K562 (cell line): ENCODE measurements at regions not wholly inside any gene's neighbourhood (a gene's known extent, or its start where the extent isn't known, plus 50 kb on each side); places are given as distances from the start of the nearest gene placed in this dataset.

Experiments
- ATAC-seq: fragments of 200-7000 bp; cut with Tn5 transposase; 3 replicates; pipeline ENCODE4 v1.9.1; 2020; ENCODE audit warnings: moderate library complexity
- BruUV-seq: library from RNA; stranded (reverse); fragments of 400-500 nt; replicated peaks from 2 replicates; lab custom pipeline; 2021; lab: Mats Ljungman, UMichigan
- CTCF ChIA-PET: fragments of 300-600 bp; formaldehyde crosslinking; extraction: SDS; loops from one replicate; lab custom pipeline; 2021; ENCODE audit warnings: low intra/inter-chr PET ratio; lab: Yijun Ruan, JAX
- POLR2A ChIA-PET: fragments of 300-600, 350-650 bp; sonication (Branson Sonifier 250); formaldehyde crosslinking; extraction: SDS; loops from one replicate; lab custom pipeline; 2021; ENCODE audit warnings: antibody characterized with exemption, inconsistent platforms; lab: Yijun Ruan, JAX
- DNase-seq, 4 experiments: peaks; one replicate each; pipeline versions ENCODE4 v3.0.0 to v3.0.0-alpha.2; 2011 to 2018; ENCODE audit warnings: low spot score in 3 of 4, mixed read lengths in 3 of 4; ENCODE audit errors: extremely low read depth in 1 of 4
- FAIRE-seq: peaks from 2 replicates; lab custom pipeline; 2011; peaks lifted over from hg19 to GRCh38; lab: Jason Lieb, UNC
- H2AFZ ChIP-seq: 2 replicates; pipeline ENCODE4 v1.6.0; 2011; ENCODE audit warnings: low read depth, low read length, control low read depth, inconsistent platforms
- H3K27ac ChIP-seq: fragments of 200-600 bp; 3 replicates; pipeline ENCODE4 v1.8.0; 2011; ENCODE audit warnings: low read depth, mild to moderate bottlenecking, control low read depth, inconsistent platforms, low read length, moderate library complexity, mixed read lengths; ENCODE audit errors: extremely low read depth
- H3K27me3 ChIP-seq, 2 experiments: fragments of 300-600 bp in 1 of 2; 2 replicates in 1 of 2; 3 replicates in 1 of 2; pipeline versions ENCODE4 v1.6.0 to v1.8.0; 2011; ENCODE audit warnings: inconsistent platforms in 2 of 2, low read length in 2 of 2, mild to moderate bottlenecking in 1 of 2, mixed read lengths in 1 of 2, moderate library complexity in 1 of 2; ENCODE audit not compliant: control insufficient read depth in 2 of 2, insufficient read depth in 2 of 2
- H3K36me3 ChIP-seq: fragments of 300-600 bp; 3 replicates; pipeline ENCODE4 v1.8.0; 2011; ENCODE audit warnings: mild to moderate bottlenecking, low read length, inconsistent platforms; ENCODE audit not compliant: control insufficient read depth, insufficient read depth
- H3K4me1 ChIP-seq, 2 experiments: fragments of 200-600 bp in 1 of 2; replicated peaks in 1 of 2; 2 replicates in 1 of 2; 3 replicates in 1 of 2; pipeline versions ENCODE4 v1.5.1 to v1.8.0; 2011; ENCODE audit warnings: inconsistent platforms in 2 of 2, low read length in 2 of 2, mild to moderate bottlenecking in 1 of 2, mixed read lengths in 1 of 2, moderate library complexity in 1 of 2; ENCODE audit not compliant: control insufficient read depth in 2 of 2, insufficient read depth in 2 of 2
- H3K4me2 ChIP-seq: 2 replicates; pipeline ENCODE4 v1.6.1; 2011; ENCODE audit warnings: low read length, control low read depth, inconsistent platforms, mixed read lengths; ENCODE audit not compliant: insufficient read depth
- H3K4me3 ChIP-seq: fragments of 200-600 bp; sonication (generic), shearing (Covaris generic); 2 replicates; pipeline ENCODE4 v1.5.1; 2016; ENCODE audit warnings: control low read depth, inconsistent platforms
- H3K79me2 ChIP-seq: fragments of 200-600 bp; 3 replicates; pipeline ENCODE4 v1.8.0; 2011; ENCODE audit warnings: low read length, inconsistent platforms; ENCODE audit not compliant: control insufficient read depth, insufficient read depth
- H3K9ac ChIP-seq, 2 experiments: 2 replicates each; pipeline versions ENCODE4 v1.6.0 to v1.6.1; 2011; ENCODE audit warnings: low read depth in 2 of 2, low read length in 2 of 2, control low read depth in 1 of 2, inconsistent platforms in 1 of 2, mild to moderate bottlenecking in 1 of 2, mixed read lengths in 1 of 2; ENCODE audit not compliant: insufficient read depth in 1 of 2
- H3K9me1 ChIP-seq: one replicate; pipeline ENCODE4 v1.6.0; 2011; ENCODE audit warnings: inconsistent platforms, mild to moderate bottlenecking, low read length, moderate library complexity; ENCODE audit not compliant: control insufficient read depth, insufficient read depth
- H3K9me3 ChIP-seq: replicated peaks from 2 replicates; pipeline ENCODE4 v1.5.1; 2011; ENCODE audit warnings: low read depth, low read length, inconsistent platforms; ENCODE audit not compliant: control insufficient read depth, insufficient read depth
- H4K20me1 ChIP-seq: replicated peaks from 2 replicates; pipeline ENCODE4 v1.6.1; 2011; ENCODE audit warnings: low read length, inconsistent platforms, mixed read lengths; ENCODE audit not compliant: control insufficient read depth, insufficient read depth
- C11orf30 ChIP-seq: fragments of 450-650 bp; IDR thresholded peaks from 2 replicates; pipeline ENCODE4 v1.6.1; 2016; ENCODE audit warnings: low read depth, mild to moderate bottlenecking
- DMBX1 ChIP-seq: fragments of 250-450 bp; sonication (Bioruptor Pico); IDR thresholded peaks from 2 replicates; pipeline ENCODE4 v1.8.0; 2022; ENCODE audit warnings: inconsistent platforms, mild to moderate bottlenecking, moderate library complexity, borderline replicate concordance
- ERF ChIP-seq: fragments of 450-650 bp; formaldehyde crosslinking; IDR thresholded peaks from 2 replicates; pipeline ENCODE4 v1.4.0; 2020; ENCODE audit warnings: mild to moderate bottlenecking, mixed read lengths
- EWSR1 ChIP-seq: fragments of 450-650 bp; IDR thresholded peaks from 2 replicates; pipeline ENCODE4 v1.6.1; 2018; ENCODE audit warnings: borderline replicate concordance, mild to moderate bottlenecking, low read depth, moderate library complexity; ENCODE audit not compliant: partially characterized antibody
- HCFC1 ChIP-seq: IDR thresholded peaks from 2 replicates; pipeline ENCODE4 v1.6.1; 2012; ENCODE audit warnings: low read depth, low read length, improper control_type of control experiment
- HNRNPK ChIP-seq: fragments of 200-400 bp; formaldehyde crosslinking; IDR thresholded peaks from one replicate; pipeline ENCODE4 v1.6.1; 2018; ENCODE audit warnings: mild to moderate bottlenecking, low read depth, low read length; ENCODE audit not compliant: poor library complexity, severe bottlenecking
- IRF2 ChIP-seq: sonication (generic); formaldehyde crosslinking; IDR thresholded peaks from 2 replicates; pipeline ENCODE4 v1.8.1; 2022; ENCODE audit warnings: mild to moderate bottlenecking, missing genetic modification reagents
- NRF1 ChIP-seq, 2 experiments: fragments of 450-650 bp; IDR thresholded peaks in 1 of 2; conservative IDR thresholded peaks in 1 of 2; 2 replicates each; pipeline ENCODE4 v1.6.1; 2014; ENCODE audit warnings: mild to moderate bottlenecking in 2 of 2
- PHF20 ChIP-seq: fragments of 450-650 bp; IDR thresholded peaks from 2 replicates; pipeline ENCODE4 v1.6.1; 2018; ENCODE audit not compliant: partially characterized antibody
- POLR3G ChIP-seq: IDR thresholded peaks from 2 replicates; pipeline ENCODE4 v1.6.1; 2011; ENCODE audit not compliant: insufficient read length, insufficient replicate concordance; ENCODE audit errors: extremely low read depth
- PYGO2 ChIP-seq: fragments of 450-650 bp; IDR thresholded peaks from 2 replicates; pipeline ENCODE4 v1.6.1; 2016; ENCODE audit warnings: mild to moderate bottlenecking, missing genetic modification characterization, moderate library complexity, missing compliant biosample characterization
- RBM39 ChIP-seq: fragments of 200-400 bp; formaldehyde crosslinking; optimal IDR thresholded peaks from 2 replicates; pipeline ENCODE3; 2018; ENCODE audit warnings: low read depth, low read length
- ZNF197 ChIP-seq: fragments of 200-800 bp; sonication (Bioruptor generic); IDR thresholded peaks from 2 replicates; pipeline ENCODE4 v1.6.1; 2016; ENCODE audit warnings: low read depth, missing genetic modification characterization, missing compliant biosample characterization
- WGBS: fragments of 100-300 bp; shearing (Covaris generic); methylation state at CpG from one replicate; pipeline ENCODE4 v1.1.6; 2016; ENCODE audit warnings: low coverage, mixed read lengths; ENCODE audit not compliant: insufficient coverage; ENCODE audit errors: missing lambda C conversion rate; 5-methylcytosine and 5-hydroxymethylcytosine counted together
- in situ Hi-C: fragments of 300-500 bp; cut with MboI; formaldehyde crosslinking; loops from 4 replicates; pipeline ENCODE4 v1.15.0; 2018; ENCODE audit warnings: inconsistent platforms, mixed read lengths
- intact Hi-C: fragments of 100-400 bp; cut with micrococcal nuclease; formaldehyde crosslinking; loops from 2 replicates; pipeline ENCODE4 v1.14.2; 2022
- TF ChIP-seq, protein P1 (sequence below): sonication (generic); formaldehyde crosslinking; IDR thresholded peaks from 2 replicates; pipeline ENCODE4 v1.8.0; 2022; ENCODE audit warnings: mild to moderate bottlenecking, missing genetic modification reagents
- TF ChIP-seq, protein P2 (sequence below): conservative IDR thresholded peaks from 2 replicates; pipeline ENCODE4 v1.6.1; 2011; ENCODE audit warnings: low read depth, mild to moderate bottlenecking, low read length; ENCODE audit not compliant: control insufficient read depth
- TF ChIP-seq, protein P3 (sequence below): sonication (generic); formaldehyde crosslinking; IDR thresholded peaks from 2 replicates; pipeline ENCODE4 v1.8.0; 2022; ENCODE audit warnings: mild to moderate bottlenecking, missing genetic modification reagents

DNA sequence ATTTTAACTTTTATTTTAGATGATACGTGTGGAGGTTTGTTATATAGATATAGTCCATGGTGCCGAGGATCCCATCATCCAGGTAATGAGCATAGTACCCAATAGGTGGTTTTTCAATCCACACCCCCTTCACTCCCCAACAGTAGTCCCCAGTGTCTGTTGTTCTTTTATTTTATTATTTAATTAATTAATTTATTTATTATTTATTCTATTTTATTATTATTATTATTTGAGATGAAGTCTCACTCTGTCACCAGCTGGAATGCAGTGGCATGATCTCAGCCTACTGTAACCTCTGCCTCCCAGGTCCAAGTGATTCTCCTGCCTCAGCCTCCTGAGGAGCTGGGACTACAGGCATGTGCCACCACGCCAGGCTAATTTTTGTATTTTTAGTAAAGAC is 2086.2 kb downstream of the PCDH9 start:
- ChIA-PET POLR2A (no interaction called here), CTCF (interaction anchor here (0.6 kb wide), 1 partner anchor 34 kb away, joined by 3 read pairs; no protein-coding TSS in a partner anchor)
- Histone ChIP-seq H3K4me3 (no peak overlapping the region), H2AFZ (no peak overlapping the region), H3K9me3 (no peaks in the 10 kb centered on the region), H3K4me1 (no peaks in the 10 kb centered on the region), H3K27ac (no peak overlapping the region), H3K9me1 (no peaks in the 10 kb centered on the region), H3K4me2 (no peak overlapping the region), H3K79me2 (no peaks in the 10 kb centered on the region), H3K27me3 (no peaks in the 10 kb centered on the region), H3K9ac (no peak overlapping the region), H3K36me3 (no peaks in the 10 kb centered on the region), H4K20me1 (no peaks in the 10 kb centered on the region)
- in situ Hi-C loops = no loop called here
- FAIRE-seq = no peak
- BruUV-seq = no TSS peak
- no peak for ATAC-seq
- DNase-seq = no peak
- TF ChIP-seq EWSR1 = no peak
- no peak for TF ChIP-seq PHF20
- no peak for TF ChIP-seq NRF1 (conservative IDR thresholded peaks at IDR 0.05 in 1 of 2, IDR thresholded peaks at IDR 0.05 in 1 of 2)
- TF ChIP-seq, protein P1, sequence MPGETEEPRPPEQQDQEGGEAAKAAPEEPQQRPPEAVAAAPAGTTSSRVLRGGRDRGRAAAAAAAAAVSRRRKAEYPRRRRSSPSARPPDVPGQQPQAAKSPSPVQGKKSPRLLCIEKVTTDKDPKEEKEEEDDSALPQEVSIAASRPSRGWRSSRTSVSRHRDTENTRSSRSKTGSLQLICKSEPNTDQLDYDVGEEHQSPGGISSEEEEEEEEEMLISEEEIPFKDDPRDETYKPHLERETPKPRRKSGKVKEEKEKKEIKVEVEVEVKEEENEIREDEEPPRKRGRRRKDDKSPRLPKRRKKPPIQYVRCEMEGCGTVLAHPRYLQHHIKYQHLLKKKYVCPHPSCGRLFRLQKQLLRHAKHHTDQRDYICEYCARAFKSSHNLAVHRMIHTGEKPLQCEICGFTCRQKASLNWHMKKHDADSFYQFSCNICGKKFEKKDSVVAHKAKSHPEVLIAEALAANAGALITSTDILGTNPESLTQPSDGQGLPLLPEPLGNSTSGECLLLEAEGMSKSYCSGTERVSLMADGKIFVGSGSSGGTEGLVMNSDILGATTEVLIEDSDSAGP = no peak
- TF ChIP-seq C11orf30 = no peak
- TF ChIP-seq, protein P2, sequence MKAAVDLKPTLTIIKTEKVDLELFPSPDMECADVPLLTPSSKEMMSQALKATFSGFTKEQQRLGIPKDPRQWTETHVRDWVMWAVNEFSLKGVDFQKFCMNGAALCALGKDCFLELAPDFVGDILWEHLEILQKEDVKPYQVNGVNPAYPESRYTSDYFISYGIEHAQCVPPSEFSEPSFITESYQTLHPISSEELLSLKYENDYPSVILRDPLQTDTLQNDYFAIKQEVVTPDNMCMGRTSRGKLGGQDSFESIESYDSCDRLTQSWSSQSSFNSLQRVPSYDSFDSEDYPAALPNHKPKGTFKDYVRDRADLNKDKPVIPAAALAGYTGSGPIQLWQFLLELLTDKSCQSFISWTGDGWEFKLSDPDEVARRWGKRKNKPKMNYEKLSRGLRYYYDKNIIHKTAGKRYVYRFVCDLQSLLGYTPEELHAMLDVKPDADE = no peak
- TF ChIP-seq RBM39 = no peak
- TF ChIP-seq DMBX1 (CRISPR knock-in tag) = no peak
- no peak for TF ChIP-seq HCFC1
- TF ChIP-seq, protein P3, sequence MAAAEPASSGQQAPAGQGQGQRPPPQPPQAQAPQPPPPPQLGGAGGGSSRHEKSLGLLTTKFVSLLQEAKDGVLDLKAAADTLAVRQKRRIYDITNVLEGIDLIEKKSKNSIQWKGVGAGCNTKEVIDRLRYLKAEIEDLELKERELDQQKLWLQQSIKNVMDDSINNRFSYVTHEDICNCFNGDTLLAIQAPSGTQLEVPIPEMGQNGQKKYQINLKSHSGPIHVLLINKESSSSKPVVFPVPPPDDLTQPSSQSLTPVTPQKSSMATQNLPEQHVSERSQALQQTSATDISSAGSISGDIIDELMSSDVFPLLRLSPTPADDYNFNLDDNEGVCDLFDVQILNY = no peak
- no peak for TF ChIP-seq PYGO2 (tag)
- no peak for TF ChIP-seq ERF (CRISPR knock-in tag)
- no peak for TF ChIP-seq POLR3G
- TF ChIP-seq IRF2 = no peak
- no peak for TF ChIP-seq HNRNPK
- no peak for TF ChIP-seq ZNF197 (CRISPR knock-in tag)
- 3% methylated on average over 3 of the region's 3 CpGs for WGBS
- intact Hi-C loops = no loop called here
